HL-60 (cell line): ENCODE measurements at regions not wholly inside any gene's neighbourhood (a gene's known extent, or its start where the extent isn't known, plus 50 kb on each side); places are given as distances from the start of the nearest gene placed in this dataset.

Experiments
- DNase-seq, 2 experiments: peaks; one replicate each; pipeline ENCODE4 v3.0.0-alpha.2; 2010 to 2020; ENCODE audit warnings: low read depth in 1 of 2, low spot score in 1 of 2
- H3K27ac ChIP-seq: fragments of 250-450 bp; sonication (Bioruptor Pico); replicated peaks from 2 replicates; pipeline ENCODE4 v1.5.1; 2020; ENCODE audit warnings: mild to moderate bottlenecking, moderate library complexity
- H3K27me3 ChIP-seq: fragments of 250-450 bp; sonication (Bioruptor Pico); 2 replicates; pipeline ENCODE4 v1.5.1; 2021; ENCODE audit warnings: mild to moderate bottlenecking, moderate library complexity; ENCODE audit not compliant: insufficient read depth, poor library complexity, severe bottlenecking
- H3K4me3 ChIP-seq: replicated peaks from 2 replicates; pipeline ENCODE4 v1.5.1; 2011; ENCODE audit warnings: mild to moderate bottlenecking, control low read depth, low read length; ENCODE audit not compliant: insufficient read depth
- CTCF ChIP-seq: IDR thresholded peaks from one replicate; pipeline ENCODE4 v1.5.1; 2011; ENCODE audit warnings: low read length, control low read depth, inconsistent platforms; ENCODE audit not compliant: insufficient read depth
- GABPA ChIP-seq: IDR thresholded peaks from 2 replicates; pipeline ENCODE4 v1.6.1; 2012; ENCODE audit warnings: low read depth
- POLR2AphosphoS5 ChIP-seq: IDR thresholded peaks from 2 replicates; pipeline ENCODE4 v1.6.1; 2012; ENCODE audit warnings: low read depth
- SPI1 ChIP-seq: IDR thresholded peaks from 2 replicates; pipeline ENCODE4 v1.6.1; 2012; ENCODE audit warnings: low read depth, mild to moderate bottlenecking, borderline replicate concordance
- TF ChIP-seq, protein P1 (sequence below): IDR thresholded peaks from 2 replicates; pipeline ENCODE4 v1.6.1; 2012; ENCODE audit warnings: low read depth; ENCODE audit not compliant: insufficient replicate concordance

DNA sequence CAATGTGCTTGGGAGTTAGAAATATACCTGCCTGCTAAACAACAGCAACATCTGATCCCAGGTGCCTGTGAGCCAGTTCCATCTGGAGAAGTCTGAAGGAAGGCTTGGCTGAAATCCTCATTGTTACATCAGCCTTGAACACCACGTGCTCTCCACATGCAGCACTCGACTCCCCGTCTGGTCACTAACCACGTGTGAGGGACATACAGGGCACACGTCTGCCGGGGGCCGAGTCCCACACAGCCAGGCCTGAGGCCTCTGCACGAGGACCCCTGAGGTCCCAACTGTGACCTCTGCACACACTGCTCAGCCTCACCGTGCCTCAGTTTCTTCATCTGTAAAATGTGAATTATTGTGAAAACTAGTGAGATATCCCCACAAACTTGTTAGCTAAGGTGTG is 236.5 kb upstream of the SALL3 start:
- Histone ChIP-seq H3K27me3 (peaks cover 14% of the 10 kb centered on the region), H3K27ac (no peak overlapping the region), H3K4me3 (no peak overlapping the region)
- no peak for DNase-seq
- no peak for TF ChIP-seq GABPA
- TF ChIP-seq CTCF: no peak
- TF ChIP-seq POLR2AphosphoS5: no peak
- TF ChIP-seq, protein P1, sequence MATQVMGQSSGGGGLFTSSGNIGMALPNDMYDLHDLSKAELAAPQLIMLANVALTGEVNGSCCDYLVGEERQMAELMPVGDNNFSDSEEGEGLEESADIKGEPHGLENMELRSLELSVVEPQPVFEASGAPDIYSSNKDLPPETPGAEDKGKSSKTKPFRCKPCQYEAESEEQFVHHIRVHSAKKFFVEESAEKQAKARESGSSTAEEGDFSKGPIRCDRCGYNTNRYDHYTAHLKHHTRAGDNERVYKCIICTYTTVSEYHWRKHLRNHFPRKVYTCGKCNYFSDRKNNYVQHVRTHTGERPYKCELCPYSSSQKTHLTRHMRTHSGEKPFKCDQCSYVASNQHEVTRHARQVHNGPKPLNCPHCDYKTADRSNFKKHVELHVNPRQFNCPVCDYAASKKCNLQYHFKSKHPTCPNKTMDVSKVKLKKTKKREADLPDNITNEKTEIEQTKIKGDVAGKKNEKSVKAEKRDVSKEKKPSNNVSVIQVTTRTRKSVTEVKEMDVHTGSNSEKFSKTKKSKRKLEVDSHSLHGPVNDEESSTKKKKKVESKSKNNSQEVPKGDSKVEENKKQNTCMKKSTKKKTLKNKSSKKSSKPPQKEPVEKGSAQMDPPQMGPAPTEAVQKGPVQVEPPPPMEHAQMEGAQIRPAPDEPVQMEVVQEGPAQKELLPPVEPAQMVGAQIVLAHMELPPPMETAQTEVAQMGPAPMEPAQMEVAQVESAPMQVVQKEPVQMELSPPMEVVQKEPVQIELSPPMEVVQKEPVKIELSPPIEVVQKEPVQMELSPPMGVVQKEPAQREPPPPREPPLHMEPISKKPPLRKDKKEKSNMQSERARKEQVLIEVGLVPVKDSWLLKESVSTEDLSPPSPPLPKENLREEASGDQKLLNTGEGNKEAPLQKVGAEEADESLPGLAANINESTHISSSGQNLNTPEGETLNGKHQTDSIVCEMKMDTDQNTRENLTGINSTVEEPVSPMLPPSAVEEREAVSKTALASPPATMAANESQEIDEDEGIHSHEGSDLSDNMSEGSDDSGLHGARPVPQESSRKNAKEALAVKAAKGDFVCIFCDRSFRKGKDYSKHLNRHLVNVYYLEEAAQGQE: no peak

DNA sequence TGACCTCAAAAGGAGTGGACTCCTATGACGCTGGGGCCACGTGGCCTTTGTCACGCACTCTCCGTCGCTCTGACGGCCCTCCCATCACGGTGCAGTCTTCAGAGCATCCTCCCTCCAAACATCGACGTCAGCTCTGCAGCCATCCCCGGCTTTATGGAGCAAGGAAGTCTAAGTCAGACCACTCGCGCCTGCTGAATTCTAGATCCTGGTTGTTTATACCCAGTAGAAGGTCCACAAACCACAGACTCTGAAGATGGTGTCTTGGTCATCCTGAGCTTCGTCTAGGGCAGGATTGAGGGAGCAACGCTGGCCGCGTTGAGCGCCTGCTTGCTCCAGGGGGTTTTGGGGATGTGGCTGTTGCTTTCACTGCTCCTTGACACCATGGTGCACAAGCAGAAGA is 228.0 kb upstream of the SALL3 start:
- no peak for TF ChIP-seq POLR2AphosphoS5
- TF ChIP-seq CTCF: no peak
- TF ChIP-seq GABPA: no peak
- no peak for TF ChIP-seq SPI1
- TF ChIP-seq, protein P1: no peak
- Histone ChIP-seq H3K27ac (no peak overlapping the region), H3K27me3 (peaks cover 4% of the 10 kb centered on the region), H3K4me3 (no peak overlapping the region)
- no peak for DNase-seq

- no peak for TF ChIP-seq GABPA
- TF ChIP-seq, protein P1: no peak
- no peak for TF ChIP-seq POLR2AphosphoS5
- no peak for TF ChIP-seq SPI1
- no peak for TF ChIP-seq CTCF
- H3K27ac ChIP-seq: no peak overlapping the region
- no peak overlapping the region for H3K4me3 ChIP-seq
- no peaks in the 10 kb centered on the region for H3K27me3 ChIP-seq
- DNase-seq: no peak
These were observed 226.4 kb upstream of the SALL3 start for GRCh38 chr18:78753240-78753639.
